ENCODE measurements at regions not wholly inside any gene's neighbourhood (a gene's known extent, or its start where the extent isn't known, plus 50 kb on each side); places are given as distances from the start of the nearest gene placed in this dataset.
A peak's percentile ranks its signal among the peaks of the same experiment; 100 is the strongest.

DNA sequence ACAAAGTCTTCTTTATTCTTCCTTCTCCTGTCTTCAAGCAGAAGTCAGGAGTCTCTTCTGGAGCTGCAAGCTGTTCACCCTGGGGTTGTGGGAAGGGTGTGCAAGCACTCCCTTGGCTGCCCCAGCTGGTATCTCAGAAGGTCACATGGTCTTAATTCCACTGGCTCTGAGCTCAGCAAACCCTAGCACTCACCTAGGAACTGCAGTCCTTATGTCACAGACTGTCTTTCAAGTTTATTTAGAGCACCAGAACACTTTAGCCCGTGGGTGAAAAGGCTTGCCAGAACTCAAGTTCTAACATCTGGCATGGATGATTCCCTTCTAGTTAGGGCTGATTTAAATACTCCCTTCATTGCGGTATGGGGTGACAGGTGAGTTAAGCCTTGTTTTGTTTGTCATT lies 379.0 kb downstream of the CCER1 start:
- H3K36me3 ChIP-seq (ENCODE audit: low read depth) = no peaks in the 10 kb centered on the region
- intact Hi-C loops (cut with DNase I, micrococcal nuclease) = no loop called here
- DNase-seq = peak in 1 of 3 donors; percentile 4
- H3K9me3 ChIP-seq = no peaks in the 10 kb centered on the region
- TF ChIP-seq, protein P1, sequence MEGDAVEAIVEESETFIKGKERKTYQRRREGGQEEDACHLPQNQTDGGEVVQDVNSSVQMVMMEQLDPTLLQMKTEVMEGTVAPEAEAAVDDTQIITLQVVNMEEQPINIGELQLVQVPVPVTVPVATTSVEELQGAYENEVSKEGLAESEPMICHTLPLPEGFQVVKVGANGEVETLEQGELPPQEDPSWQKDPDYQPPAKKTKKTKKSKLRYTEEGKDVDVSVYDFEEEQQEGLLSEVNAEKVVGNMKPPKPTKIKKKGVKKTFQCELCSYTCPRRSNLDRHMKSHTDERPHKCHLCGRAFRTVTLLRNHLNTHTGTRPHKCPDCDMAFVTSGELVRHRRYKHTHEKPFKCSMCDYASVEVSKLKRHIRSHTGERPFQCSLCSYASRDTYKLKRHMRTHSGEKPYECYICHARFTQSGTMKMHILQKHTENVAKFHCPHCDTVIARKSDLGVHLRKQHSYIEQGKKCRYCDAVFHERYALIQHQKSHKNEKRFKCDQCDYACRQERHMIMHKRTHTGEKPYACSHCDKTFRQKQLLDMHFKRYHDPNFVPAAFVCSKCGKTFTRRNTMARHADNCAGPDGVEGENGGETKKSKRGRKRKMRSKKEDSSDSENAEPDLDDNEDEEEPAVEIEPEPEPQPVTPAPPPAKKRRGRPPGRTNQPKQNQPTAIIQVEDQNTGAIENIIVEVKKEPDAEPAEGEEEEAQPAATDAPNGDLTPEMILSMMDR (IDR thresholded peaks at IDR 0.05) = no peak
- H3K4me1 ChIP-seq (ENCODE audit: low read depth) = no peaks in the 10 kb centered on the region
- no peak overlapping the region for H3K4me3 ChIP-seq
- ATAC-seq = no peak

DNA sequence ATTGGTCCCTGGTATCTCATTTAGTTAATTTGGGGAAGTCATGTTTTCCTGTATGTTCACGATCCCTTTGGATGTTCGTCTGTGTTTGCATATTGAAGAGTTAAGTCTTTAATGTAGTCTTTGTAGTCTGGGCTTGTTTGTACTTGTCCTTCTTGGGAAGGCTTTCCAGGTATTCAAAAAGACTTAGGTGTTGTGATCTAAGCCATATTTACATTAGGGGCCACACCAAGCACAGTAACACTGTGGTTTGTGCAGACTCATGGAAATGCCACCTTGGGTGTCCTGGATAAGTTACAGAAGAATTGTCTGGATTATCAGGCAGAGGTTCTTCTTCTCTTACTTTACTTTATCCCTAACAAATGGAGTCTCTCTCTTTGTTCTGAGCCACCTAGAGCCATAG lies 380.3 kb downstream of the CCER1 start:
- intact Hi-C loops (cut with DNase I, micrococcal nuclease) = no loop called here
- no peak for ATAC-seq
- H3K4me3 ChIP-seq = no peak overlapping the region

DNA sequence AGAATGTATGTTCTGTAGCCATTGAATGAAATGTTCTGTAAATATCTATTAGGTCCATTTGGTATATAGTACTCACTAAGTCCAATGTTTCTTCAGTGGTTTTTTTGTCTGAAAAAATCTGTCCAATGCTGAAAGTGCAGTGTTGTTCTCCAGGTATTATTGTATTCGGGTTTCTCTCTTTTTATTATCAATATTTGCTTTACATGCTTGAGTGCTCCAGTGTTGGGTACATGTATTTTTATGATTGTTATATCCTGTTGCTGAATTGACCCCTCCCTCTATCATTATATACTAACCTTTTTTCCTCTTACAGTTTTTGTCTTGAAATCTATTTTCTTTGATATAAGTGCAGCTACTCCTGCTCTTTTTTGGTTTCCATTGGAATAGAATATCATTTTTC lies 382.2 kb downstream of the CCER1 start:
- no peak overlapping the region for H3K4me3 ChIP-seq
- intact Hi-C loops (cut with DNase I, micrococcal nuclease) = no loop called here
- ATAC-seq (no peak), DNase-seq (no peak)
- H3K36me3 ChIP-seq (ENCODE audit: low read depth) = no peaks in the 10 kb centered on the region
- TF ChIP-seq, protein P1 (IDR thresholded peaks at IDR 0.05) = no peak
- no peaks in the 10 kb centered on the region for H3K9me3 ChIP-seq
- no peaks in the 10 kb centered on the region for H3K4me1 ChIP-seq (ENCODE audit: low read depth)

More for the DNA sequence above, 380.3 kb downstream of the CCER1 start:
- DNase-seq = no peak
- Histone ChIP-seq H3K36me3 (ENCODE audit: low read depth) (no peaks in the 10 kb centered on the region), H3K9me3 (no peaks in the 10 kb centered on the region), H3K4me1 (ENCODE audit: low read depth) (no peaks in the 10 kb centered on the region)
- TF ChIP-seq, protein P1 (IDR thresholded peaks at IDR 0.05) = no peak

DNA sequence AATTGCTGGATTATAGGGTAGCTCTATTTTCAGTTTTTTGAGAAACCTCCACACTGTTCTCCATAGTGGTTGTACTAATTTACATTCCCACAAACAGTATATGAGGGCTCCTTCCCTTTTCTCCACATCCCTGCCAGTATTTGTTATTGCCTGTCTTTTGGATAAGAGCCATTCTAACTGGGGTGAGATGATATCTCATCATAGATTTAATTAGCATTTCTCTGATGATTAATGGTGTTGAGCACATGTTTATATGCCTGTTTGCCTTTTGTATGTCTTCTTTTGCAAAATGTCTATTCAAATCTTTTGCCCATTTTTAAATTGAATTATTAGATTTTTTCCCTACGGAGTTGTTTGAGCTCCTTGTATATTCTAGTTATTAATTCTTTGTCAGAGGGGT lies 385.3 kb downstream of the CCER1 start:
- intact Hi-C loops (cut with DNase I, micrococcal nuclease) = no loop called here

DNA sequence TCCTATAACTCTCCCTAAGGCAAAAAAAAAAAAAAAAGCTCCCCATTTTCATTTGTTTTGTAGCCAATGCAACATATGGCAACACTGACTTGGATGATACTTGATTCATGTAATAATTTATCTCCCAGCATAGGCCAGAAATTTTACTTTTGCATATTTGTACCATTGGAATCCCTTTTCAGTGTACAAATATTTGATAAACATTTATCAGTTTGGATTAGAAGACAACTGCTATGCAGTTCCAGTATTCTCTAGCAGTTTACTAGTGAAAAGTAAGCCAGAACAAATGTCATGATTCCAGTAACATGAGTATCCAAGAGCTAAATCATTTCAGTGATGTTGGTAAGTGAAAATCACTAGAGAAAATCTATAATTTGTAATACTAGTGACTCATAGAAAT lies 392.3 kb downstream of the CCER1 start:
- H3K4me3 ChIP-seq = no peak overlapping the region
- no peaks in the 10 kb centered on the region for H3K4me1 ChIP-seq (ENCODE audit: low read depth)
- peaks cover 5% of the 10 kb centered on the region for H3K9me3 ChIP-seq
- no peak for ATAC-seq
- DNase-seq = no peak
- intact Hi-C loops (cut with DNase I, micrococcal nuclease) = no loop called here
- no peaks in the 10 kb centered on the region for H3K36me3 ChIP-seq (ENCODE audit: low read depth)
- TF ChIP-seq, protein P1 (IDR thresholded peaks at IDR 0.05) = no peak

More for the DNA sequence above, 385.3 kb downstream of the CCER1 start:
- DNase-seq = no peak
- no peaks in the 10 kb centered on the region for H3K4me1 ChIP-seq (ENCODE audit: low read depth)
- peaks cover 5% of the 10 kb centered on the region for H3K9me3 ChIP-seq
- no peak for ATAC-seq
- TF ChIP-seq, protein P1 (IDR thresholded peaks at IDR 0.05) = no peak
- H3K36me3 ChIP-seq (ENCODE audit: low read depth) = no peaks in the 10 kb centered on the region
- H3K4me3 ChIP-seq = no peak overlapping the region

DNA sequence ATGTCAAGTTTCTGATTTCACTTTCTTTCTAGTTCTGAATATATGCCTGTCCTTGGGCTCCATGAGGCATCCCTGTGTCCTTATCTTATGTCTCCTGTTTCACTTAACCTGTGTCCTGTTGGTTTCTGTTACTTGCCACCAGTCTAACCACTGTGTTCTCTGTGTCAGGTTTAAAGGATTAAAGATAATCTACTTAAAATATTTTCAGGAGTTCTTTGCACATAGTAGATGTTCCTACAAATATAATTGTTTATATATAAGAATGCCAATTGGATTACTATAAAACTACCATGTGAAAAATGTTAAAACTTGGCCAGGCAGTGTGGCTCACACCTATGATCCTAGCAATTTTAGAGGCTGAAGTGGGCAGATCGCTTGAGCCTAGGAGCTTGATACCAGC lies 406.4 kb downstream of the CCER1 start:
- intact Hi-C loops (cut with DNase I, micrococcal nuclease) = no loop called here
- DNase-seq = no peak
- TF ChIP-seq, protein P1 (IDR thresholded peaks at IDR 0.05) = no peak
- no peaks in the 10 kb centered on the region for H3K4me1 ChIP-seq (ENCODE audit: low read depth)
- H3K9me3 ChIP-seq = no peaks in the 10 kb centered on the region
- no peaks in the 10 kb centered on the region for H3K36me3 ChIP-seq (ENCODE audit: low read depth)
- H3K4me3 ChIP-seq = no peak overlapping the region
- ATAC-seq = no peak

Data from mucosa of descending colon (tissue), 3 donors.